HG03520 (cell line): ENCODE measurements at regions not wholly inside any gene's neighbourhood (a gene's known extent, or its start where the extent isn't known, plus 50 kb on each side); places are given as distances from the start of the nearest gene placed in this dataset.
"Not testable (repeated sequence)": the region's sequence is repeated elsewhere in the genome, so short reads cannot be mapped to it uniquely, and the experiment has no call there.

ENCODE experiments used
- ATAC-seq: cut with Tn5 transposase; IDR thresholded peaks from one replicate; pipeline ENCODE4 v1.9.1; 2021; ENCODE audit warnings: mild to moderate bottlenecking, moderate library complexity; ENCODE audit not compliant: unreplicated experiment

DNA sequence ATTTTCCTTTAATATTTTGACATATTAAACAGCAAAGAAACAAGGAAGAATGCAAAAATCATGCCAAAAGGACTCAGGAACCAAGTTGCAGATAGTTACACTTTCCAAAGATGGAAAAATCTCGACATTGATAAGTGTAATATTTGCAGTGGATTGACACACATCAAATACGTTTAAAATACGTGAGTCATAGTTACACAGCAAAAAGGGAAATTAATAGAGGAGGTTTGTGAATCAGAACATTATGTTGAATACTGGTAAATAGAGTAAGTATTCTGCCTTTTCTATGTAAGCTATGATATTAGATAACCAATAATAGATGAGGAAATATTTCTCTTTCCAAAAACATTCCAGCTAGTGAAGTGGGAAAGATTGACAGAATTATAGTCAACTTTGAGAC lies 1761.3 kb upstream of the IGFBP7 start:
- no peak for ATAC-seq

DNA sequence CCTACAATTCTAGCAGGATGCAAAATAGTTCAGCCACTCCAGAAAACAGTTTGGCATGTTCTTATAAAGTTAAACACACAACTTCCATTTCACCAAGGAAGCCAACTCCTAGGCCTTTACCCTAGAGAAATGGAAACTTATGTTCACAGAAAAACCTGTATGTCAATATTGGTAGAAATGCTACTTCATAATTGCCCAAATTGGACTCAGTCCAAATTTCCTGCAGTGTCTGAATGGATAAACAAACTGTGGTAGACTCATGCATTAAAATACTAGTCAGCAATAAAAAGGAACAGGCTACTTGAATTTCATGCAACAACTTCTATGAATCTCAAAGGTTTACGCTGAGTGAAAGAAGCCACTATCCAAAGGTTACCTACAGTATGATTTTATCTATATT lies 1738.8 kb upstream of the IGFBP7 start:
- no peak for ATAC-seq

DNA sequence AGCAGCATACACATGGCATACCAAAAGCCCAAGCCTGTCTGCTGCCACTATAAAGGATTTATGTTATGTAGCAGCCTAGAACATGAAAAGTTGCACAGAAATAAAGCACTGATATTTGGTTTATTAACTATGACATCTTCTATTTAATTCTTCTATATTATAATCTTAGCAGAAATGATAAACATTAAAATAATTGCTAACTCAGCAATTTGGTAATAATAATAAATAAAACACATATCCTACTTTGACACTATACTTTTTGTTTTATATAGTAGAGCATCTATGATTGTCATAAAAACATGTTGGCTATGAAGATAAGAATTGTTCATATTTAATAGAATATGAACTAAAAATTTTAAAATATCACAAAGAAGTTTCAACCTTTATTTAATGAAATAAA lies 1733.3 kb upstream of the IGFBP7 start:
- no peak for ATAC-seq

DNA sequence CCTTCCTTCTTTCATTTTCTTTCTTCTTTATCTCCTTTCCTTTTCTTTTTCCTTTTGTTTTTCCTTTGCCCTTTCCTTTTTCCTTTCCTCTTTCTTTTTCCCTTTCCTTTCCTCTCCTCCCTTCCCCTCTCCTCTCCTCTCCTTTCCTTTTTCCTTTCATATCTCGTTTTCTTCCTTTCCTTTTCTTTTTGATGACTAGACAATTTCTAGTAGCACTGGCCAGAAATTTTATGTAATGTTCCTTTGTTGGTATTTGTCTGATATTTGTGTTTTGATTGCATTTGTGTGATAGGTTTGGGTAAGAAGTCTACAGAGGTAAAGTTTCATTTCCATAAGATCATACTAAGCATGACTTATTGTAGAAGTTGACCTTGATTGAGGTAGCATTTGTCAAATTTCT lies 1722.9 kb upstream of the IGFBP7 start:
- ATAC-seq: no peak

DNA sequence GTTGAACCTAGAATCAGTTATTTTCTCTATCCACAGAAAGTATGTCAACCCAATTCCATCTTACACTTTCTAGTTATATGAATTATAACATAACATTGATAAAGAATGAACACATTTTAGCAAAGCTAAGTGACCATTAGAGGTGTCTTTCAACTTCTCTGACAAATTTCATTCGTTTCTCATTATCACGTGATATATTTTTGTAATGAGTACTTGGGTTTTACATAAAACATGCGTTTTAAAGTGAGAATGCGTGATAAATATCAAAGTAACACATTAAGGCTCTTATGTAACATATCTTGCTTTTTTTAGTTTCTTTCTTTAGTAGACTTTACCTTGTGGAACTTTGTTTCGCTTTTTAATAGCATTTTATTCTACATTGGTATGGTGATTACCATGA lies 1715.1 kb upstream of the IGFBP7 start:
- ATAC-seq: no peak

DNA sequence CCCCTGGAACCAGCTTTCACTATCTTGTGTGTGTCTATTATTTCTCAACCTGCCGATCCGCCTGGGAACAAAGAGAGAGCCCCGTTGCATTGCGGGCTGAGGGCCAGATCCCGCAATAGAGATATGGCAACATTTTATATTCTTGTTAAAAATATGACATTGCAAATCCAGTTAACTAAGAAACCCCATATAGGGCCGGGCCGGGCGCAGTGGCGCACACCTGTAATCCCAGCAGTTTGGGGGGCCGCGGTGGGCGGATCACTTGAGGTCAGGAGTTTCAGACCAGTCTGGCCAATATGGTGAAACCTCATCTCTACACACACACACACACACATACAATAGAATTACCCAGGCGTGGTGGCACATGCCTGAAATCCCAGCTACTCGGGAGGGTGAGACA lies 1708.4 kb upstream of the IGFBP7 start:
- not testable (repeated sequence) for ATAC-seq

DNA sequence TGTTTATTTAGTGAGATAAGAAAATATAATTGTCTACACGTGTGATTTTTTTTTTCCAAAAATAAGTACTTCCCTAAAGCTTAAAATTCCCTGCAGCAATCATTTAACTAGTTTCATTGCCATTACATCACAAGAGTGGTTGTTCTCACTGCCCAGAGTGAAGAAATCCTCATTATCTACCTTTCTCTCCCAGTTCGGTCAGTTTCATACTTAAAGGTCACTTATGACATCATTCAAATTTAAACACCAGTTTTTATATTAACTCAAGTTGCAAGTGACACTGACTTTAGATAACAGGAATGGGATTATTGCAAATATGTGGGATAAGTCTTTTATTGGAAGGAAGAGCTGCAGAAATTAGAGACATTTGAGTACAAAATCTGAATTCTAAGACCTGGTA lies 1699.8 kb upstream of the IGFBP7 start:
- ATAC-seq: no peak

GRCh38 chr4:58809366-58809765 lies 1699.2 kb upstream of the IGFBP7 start:
- no peak for ATAC-seq

DNA sequence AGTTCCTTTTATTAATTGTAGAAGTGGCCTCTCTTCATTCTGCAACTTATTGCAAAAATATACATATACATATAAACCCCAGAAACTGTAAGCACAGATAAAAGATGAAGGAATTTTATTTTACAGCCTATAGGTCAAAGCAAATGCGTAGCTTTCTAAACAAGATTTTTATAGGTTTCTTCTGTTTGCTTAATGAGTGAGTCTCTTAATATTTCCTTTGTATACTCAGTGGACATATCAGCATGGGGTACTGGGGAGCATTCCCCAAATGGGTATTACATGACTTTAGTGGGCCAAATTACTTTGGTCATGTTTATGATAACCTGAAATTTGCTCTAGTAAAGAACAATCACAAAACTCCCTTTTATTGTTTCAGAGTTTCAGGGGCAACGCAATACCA lies 1698.6 kb upstream of the IGFBP7 start:
- ATAC-seq: no peak

DNA sequence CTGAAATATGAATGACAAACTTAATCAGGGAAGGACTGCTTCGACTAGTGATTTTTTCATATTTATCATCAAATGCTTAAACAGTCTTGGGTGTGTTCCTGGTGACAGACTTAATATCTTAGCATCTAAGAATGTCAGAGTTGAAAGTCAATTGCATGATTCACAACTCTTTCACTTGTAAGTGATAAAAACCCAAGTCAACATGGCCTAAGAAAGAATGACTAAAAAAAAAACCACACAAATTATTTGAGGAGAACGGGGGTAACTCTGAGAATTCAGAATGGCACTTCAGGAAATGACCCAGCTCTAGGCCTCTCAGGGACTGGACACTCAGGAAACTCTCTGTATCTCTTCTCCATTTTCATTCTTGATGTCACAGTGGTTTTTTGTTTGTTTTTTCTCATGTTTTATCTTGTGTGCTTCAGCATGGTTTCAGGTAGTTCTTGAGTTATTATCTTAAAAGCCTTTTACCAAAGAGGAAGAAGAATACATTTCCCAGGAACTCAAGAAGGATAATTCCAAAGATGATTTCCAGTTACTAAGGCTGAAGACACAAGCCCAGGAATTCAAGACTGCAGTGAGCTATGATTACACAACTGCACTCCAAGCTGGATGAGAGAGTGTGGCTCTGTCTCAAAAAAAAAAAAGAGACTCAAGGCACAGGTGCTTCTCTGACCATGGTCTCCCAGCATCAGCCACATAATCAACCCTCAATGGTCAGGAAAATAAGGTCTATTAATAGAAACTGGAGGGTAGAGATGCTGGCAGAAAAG lies 1697.8 kb upstream of the IGFBP7 start:
- no peak for ATAC-seq

DNA sequence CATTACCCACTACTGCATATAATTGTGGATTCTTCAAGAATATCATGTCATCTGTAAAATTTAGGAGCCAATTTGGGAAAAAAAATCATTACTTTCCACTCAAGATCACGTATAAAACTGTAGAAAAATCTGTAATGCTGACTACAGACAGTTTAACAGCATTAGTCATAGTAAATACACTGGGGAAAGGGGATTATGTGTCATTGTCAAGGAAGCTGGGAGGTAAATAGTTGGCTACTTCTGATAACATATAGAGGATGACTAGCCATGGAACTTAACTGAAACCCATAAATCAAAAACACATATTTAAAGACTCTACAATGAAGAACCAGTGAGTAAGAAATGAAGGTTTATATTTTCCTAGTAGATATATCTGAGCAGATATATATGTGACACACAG lies 1666.4 kb upstream of the IGFBP7 start:
- ATAC-seq: no peak

GRCh38 chr4:58767598-58767997 lies 1657.4 kb upstream of the IGFBP7 start:
- ATAC-seq: no peak

GRCh38 chr4:58766763-58767162 lies 1656.6 kb upstream of the IGFBP7 start:
- ATAC-seq: no peak

GRCh38 chr4:58761563-58761962 lies 1651.4 kb upstream of the IGFBP7 start:
- no peak for ATAC-seq

- no peak for ATAC-seq
These were observed 1650.6 kb upstream of the IGFBP7 start for GRCh38 chr4:58760737-58761136.

- ATAC-seq: no peak
These were observed 1649.9 kb upstream of the IGFBP7 start for GRCh38 chr4:58760100-58760499.

- no peak for ATAC-seq
These were observed 1639.0 kb upstream of the IGFBP7 start for GRCh38 chr4:58749206-58749605.

DNA sequence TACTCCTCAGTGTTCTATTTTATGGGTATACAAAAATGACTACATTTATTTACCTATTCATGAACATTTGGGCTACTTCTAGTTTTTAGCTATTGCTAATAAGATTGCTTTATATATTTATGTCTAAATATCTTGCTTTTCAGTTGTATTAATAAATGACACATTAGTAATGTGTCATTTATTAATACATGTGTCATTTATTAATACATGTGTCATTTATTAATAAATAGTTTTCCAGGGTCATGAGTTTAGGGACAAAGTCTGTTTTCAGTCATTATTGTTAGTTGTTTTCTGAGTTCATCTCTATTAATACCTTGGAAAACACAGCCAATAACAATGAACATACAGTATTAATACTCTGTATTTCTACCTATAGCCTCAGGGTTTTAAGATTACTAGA lies 1630.7 kb upstream of the IGFBP7 start:
- no peak for ATAC-seq

DNA sequence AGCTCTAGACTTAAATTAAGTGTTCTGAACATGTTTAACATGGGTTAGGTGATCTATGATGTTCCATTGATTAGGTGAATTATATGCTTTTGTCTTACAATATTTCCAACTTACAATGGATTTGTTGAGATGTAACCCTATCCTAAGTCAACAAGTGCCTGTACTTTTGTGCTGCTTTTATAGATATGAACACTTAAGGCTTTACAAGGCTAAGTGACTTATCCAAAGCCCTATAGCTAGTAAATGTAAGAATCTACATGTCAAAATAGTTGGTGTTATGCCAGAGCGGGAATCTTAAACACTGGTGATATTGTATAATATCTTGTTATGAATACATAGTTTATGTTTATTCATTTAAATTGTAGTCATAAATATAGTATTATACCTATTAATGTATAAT lies 1629.1 kb upstream of the IGFBP7 start:
- ATAC-seq: no peak

GRCh38 chr4:58738375-58738774 lies 1628.2 kb upstream of the IGFBP7 start:
- ATAC-seq: no peak

GRCh38 chr4:58734030-58734674 lies 1624.0 kb upstream of the IGFBP7 start:
- ATAC-seq: no peak

DNA sequence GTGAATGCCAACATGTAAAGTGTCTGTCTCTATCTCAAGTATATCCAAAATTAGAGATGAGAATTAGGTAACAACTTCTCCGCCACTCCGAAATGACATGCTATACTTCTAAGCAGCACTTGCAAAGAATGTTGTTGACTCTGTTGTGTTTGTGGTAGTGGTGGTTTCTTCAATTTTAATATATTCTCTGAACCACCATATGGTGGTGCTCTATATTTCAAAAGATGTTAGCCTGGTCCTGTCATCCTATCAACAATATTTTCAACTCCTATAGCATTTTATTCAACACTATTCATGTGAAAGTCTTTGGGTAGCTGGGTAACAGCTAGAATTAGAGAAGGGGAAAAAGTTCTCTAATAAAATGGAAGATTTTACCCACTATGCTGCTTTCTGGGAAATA lies 1622.8 kb upstream of the IGFBP7 start:
- no peak for ATAC-seq

- no peak for ATAC-seq
These were observed 1613.8 kb upstream of the IGFBP7 start for GRCh38 chr4:58723954-58724353.
